K562 (cell line): ENCODE measurements at regions not wholly inside any gene's neighbourhood (a gene's known extent, or its start where the extent isn't known, plus 50 kb on each side); places are given as distances from the start of the nearest gene placed in this dataset.

Experiments used
- CEBPB ChIP-seq: fragments of 450-650 bp; IDR thresholded peaks from 2 replicates; pipeline ENCODE4 v1.6.1; 2016; ENCODE audit warnings: missing genetic modification characterization, missing compliant biosample characterization
- CTCF ChIP-seq, 3 experiments: IDR thresholded peaks in 2 of 3; conservative IDR thresholded peaks in 1 of 3; 2 replicates each; pipeline ENCODE4 v1.5.1; 2011 to 2012; ENCODE audit warnings: low read length in 3 of 3, mild to moderate bottlenecking in 3 of 3, control low read depth in 2 of 3, improper control_type of control experiment in 1 of 3, inconsistent platforms in 1 of 3, low read depth in 1 of 3, mixed read lengths in 1 of 3, moderate library complexity in 1 of 3; ENCODE audit not compliant: insufficient read depth in 2 of 3
- E2F6 ChIP-seq, 2 experiments: IDR thresholded peaks; 2 replicates each; pipeline ENCODE4 v1.6.1; 2011; ENCODE audit warnings: borderline replicate concordance in 1 of 2, control low read depth in 1 of 2, low read depth in 1 of 2, low read length in 1 of 2, mild to moderate bottlenecking in 1 of 2, mixed read lengths in 1 of 2, moderate library complexity in 1 of 2; ENCODE audit not compliant: insufficient read depth in 1 of 2, insufficient read length in 1 of 2, poor library complexity in 1 of 2, severe bottlenecking in 1 of 2; ENCODE audit errors: extremely low read depth in 1 of 2
- ELK1 ChIP-seq: sonication (generic); formaldehyde crosslinking; IDR thresholded peaks from 2 replicates; pipeline ENCODE4 v1.8.1; 2022; ENCODE audit warnings: missing genetic modification reagents
- EP300 ChIP-seq: IDR thresholded peaks from 2 replicates; pipeline ENCODE4 v1.6.1; 2012; ENCODE audit warnings: low read length, improper control_type of control experiment
- EZH2 ChIP-seq: IDR thresholded peaks from 2 replicates; pipeline ENCODE4 v1.6.1; 2012; ENCODE audit warnings: low read depth, mild to moderate bottlenecking, inconsistent platforms, low read length, borderline replicate concordance
- GTF2F1 ChIP-seq: IDR thresholded peaks from 2 replicates; pipeline ENCODE4 v1.6.1; 2011; ENCODE audit warnings: low read depth, low read length, improper control_type of control experiment
- LARP7 ChIP-seq: fragments of 450-650 bp; IDR thresholded peaks from 2 replicates; pipeline ENCODE4 v1.6.1; 2016
- LEF1 ChIP-seq: fragments of 450-650 bp; IDR thresholded peaks from 2 replicates; pipeline ENCODE4 v1.6.1; 2016; ENCODE audit warnings: mild to moderate bottlenecking
- POLR2A ChIP-seq: fragments of 450-650 bp; conservative IDR thresholded peaks from 2 replicates; pipeline ENCODE4 v1.6.1; 2016
- PREB ChIP-seq: sonication (generic); formaldehyde crosslinking; IDR thresholded peaks from 2 replicates; pipeline ENCODE4 v1.8.1; 2023; ENCODE audit warnings: mild to moderate bottlenecking, missing genetic modification reagents
- TRIM24 ChIP-seq, 2 experiments: fragments of 450-650 bp; IDR thresholded peaks; 2 replicates each; pipeline ENCODE4 v1.6.1; 2016
- YY1 ChIP-seq, 3 experiments: IDR thresholded peaks; 2 replicates each; pipeline ENCODE4 v1.6.1; 2011; ENCODE audit warnings: low read length in 2 of 3, mild to moderate bottlenecking in 2 of 3, moderate library complexity in 2 of 3, borderline replicate concordance in 1 of 3, control low read depth in 1 of 3, low read depth in 1 of 3; ENCODE audit not compliant: insufficient read depth in 3 of 3, insufficient replicate concordance in 2 of 3, control insufficient read depth in 1 of 3, insufficient read length in 1 of 3; ENCODE audit errors: extremely low read depth in 1 of 3
- ZNF232 ChIP-seq: sonication (generic); formaldehyde crosslinking; IDR thresholded peaks from 2 replicates; pipeline ENCODE4 v1.8.0; 2022; ENCODE audit warnings: mild to moderate bottlenecking, missing genetic modification reagents

GRCh38 chr4:14700544-14700943 lies 301.7 kb upstream of the CPEB2 start:
- no peak for TF ChIP-seq EP300
- TF ChIP-seq CTCF (IDR thresholded peaks at IDR 0.05 in 2 of 3, conservative IDR thresholded peaks at IDR 0.05 in 1 of 3; ENCODE audit: insufficient read depth in 2 of 3, low read depth in 1 of 3, low read length in 3 of 3), result no peak
- TF ChIP-seq POLR2A, result no peak
- no peak for TF ChIP-seq ZNF232
- no peak for TF ChIP-seq ELK1
- no peak for TF ChIP-seq GTF2F1
- TF ChIP-seq LARP7, result no peak
- TF ChIP-seq TRIM24 (IDR thresholded peaks at IDR 0.05), result no peak
- no peak for TF ChIP-seq LEF1
- no peak for TF ChIP-seq E2F6 (IDR thresholded peaks at IDR 0.05; ENCODE audit: borderline replicate concordance in 1 of 2, extremely low read depth in 1 of 2, insufficient read depth in 1 of 2, insufficient read length in 1 of 2, low read depth in 1 of 2, low read length in 1 of 2, poor library complexity in 1 of 2, severe bottlenecking in 1 of 2)
- no peak for TF ChIP-seq EZH2
- TF ChIP-seq YY1 (IDR thresholded peaks at IDR 0.05; ENCODE audit: borderline replicate concordance in 1 of 3, control insufficient read depth in 1 of 3, extremely low read depth in 1 of 3, insufficient read depth in 3 of 3, insufficient read length in 1 of 3, insufficient replicate concordance in 2 of 3, low read depth in 1 of 3, low read length in 2 of 3), result no peak
- no peak for TF ChIP-seq PREB (CRISPR knock-in tag)
- TF ChIP-seq CEBPB (tag), result no peak
